H9 (cell line): ENCODE measurements at regions not wholly inside any gene's neighbourhood (a gene's known extent, or its start where the extent isn't known, plus 50 kb on each side); places are given as distances from the start of the nearest gene placed in this dataset.

Experiments used
- DNase-seq: peaks from one replicate; pipeline ENCODE4 v3.0.0-alpha.2; 2017
- H2AFZ ChIP-seq: one replicate; pipeline ENCODE4 v1.6.1; 2013; ENCODE audit warnings: mild to moderate bottlenecking, low read length, control low read depth, moderate library complexity
- H2AK5ac ChIP-seq: 2 replicates; pipeline ENCODE4 v1.6.1; 2013; ENCODE audit warnings: low read length, control low read depth, mixed read lengths; ENCODE audit not compliant: insufficient read length
- H2BK120ac ChIP-seq: one replicate; pipeline ENCODE4 v1.6.1; 2013; ENCODE audit warnings: low read depth, mild to moderate bottlenecking, low read length, control low read depth, inconsistent platforms; ENCODE audit not compliant: poor library complexity, severe bottlenecking
- H2BK12ac ChIP-seq: 2 replicates; pipeline ENCODE4 v1.6.1; 2013; ENCODE audit warnings: low read length, control low read depth, mixed read lengths, low read depth; ENCODE audit not compliant: insufficient read length
- H2BK15ac ChIP-seq: 2 replicates; pipeline ENCODE4 v1.6.1; 2013; ENCODE audit warnings: low read depth, low read length, control low read depth
- H2BK20ac ChIP-seq: one replicate; pipeline ENCODE4 v1.6.1; 2013; ENCODE audit warnings: low read depth, mild to moderate bottlenecking, low read length, control low read depth, inconsistent platforms; ENCODE audit not compliant: poor library complexity, severe bottlenecking
- H2BK5ac ChIP-seq: 2 replicates; pipeline ENCODE4 v1.6.1; 2013; ENCODE audit warnings: low read length, control low read depth, mixed read lengths; ENCODE audit not compliant: insufficient read length
- H3K14ac ChIP-seq: 2 replicates; pipeline ENCODE4 v1.6.1; 2013; ENCODE audit warnings: low read length, control low read depth; ENCODE audit not compliant: insufficient read depth
- H3K18ac ChIP-seq: 2 replicates; pipeline ENCODE4 v1.6.1; 2013; ENCODE audit warnings: low read depth, mild to moderate bottlenecking, mixed read lengths, low read length, control low read depth; ENCODE audit not compliant: insufficient read length
- H3K23ac ChIP-seq: 2 replicates; pipeline ENCODE4 v1.6.1; 2013; ENCODE audit warnings: low read length, control low read depth, mixed read lengths, low read depth; ENCODE audit not compliant: insufficient read length
- H3K23me2 ChIP-seq: 2 replicates; pipeline ENCODE4 v1.6.1; 2013; ENCODE audit warnings: low read depth, mild to moderate bottlenecking, mixed read lengths, low read length, control low read depth; ENCODE audit not compliant: insufficient read length, poor library complexity, severe bottlenecking
- H3K27ac ChIP-seq: 2 replicates; pipeline ENCODE4 v1.5.1; 2013; ENCODE audit warnings: low read length, control low read depth, mixed read lengths, low read depth; ENCODE audit not compliant: insufficient read length
- H3K27me3 ChIP-seq: 2 replicates; pipeline ENCODE4 v1.6.1; 2013; ENCODE audit warnings: low read length, control low read depth, inconsistent platforms; ENCODE audit not compliant: insufficient read depth
- H3K4ac ChIP-seq: 2 replicates; pipeline ENCODE4 v1.6.1; 2013; ENCODE audit warnings: low read depth, mild to moderate bottlenecking, control low read depth, inconsistent platforms, low read length, moderate library complexity
- H3K4me1 ChIP-seq: 2 replicates; pipeline ENCODE4 v1.6.1; 2013; ENCODE audit warnings: low read length, control low read depth, inconsistent platforms; ENCODE audit not compliant: insufficient read depth
- H3K4me2 ChIP-seq: 2 replicates; pipeline ENCODE4 v1.6.1; 2013; ENCODE audit warnings: low read length, control low read depth, mixed read lengths; ENCODE audit not compliant: insufficient read length, insufficient read depth
- H3K56ac ChIP-seq: 2 replicates; pipeline ENCODE4 v1.6.1; 2013; ENCODE audit warnings: low read depth, mild to moderate bottlenecking, mixed read lengths, low read length, control low read depth; ENCODE audit not compliant: insufficient read length
- H3K79me1 ChIP-seq: 2 replicates; pipeline ENCODE4 v1.6.1; 2013; ENCODE audit warnings: low read depth, mild to moderate bottlenecking, moderate library complexity, low read length, control low read depth, inconsistent platforms; ENCODE audit not compliant: insufficient read depth, poor library complexity, severe bottlenecking
- H3K79me2 ChIP-seq: 2 replicates; pipeline ENCODE4 v1.6.1; 2013; ENCODE audit warnings: low read length, control low read depth, inconsistent platforms; ENCODE audit not compliant: insufficient read depth
- H3K9ac ChIP-seq: 2 replicates; pipeline ENCODE4 v1.6.1; 2013; ENCODE audit warnings: low read length, control low read depth, mixed read lengths; ENCODE audit not compliant: insufficient read length; ENCODE audit errors: extremely low read depth
- H3K9me3 ChIP-seq: one replicate; pipeline ENCODE4 v1.6.1; 2013; ENCODE audit warnings: low read depth, low read length, inconsistent platforms; ENCODE audit not compliant: control insufficient read depth
- H3T11ph ChIP-seq: one replicate; pipeline ENCODE4 v1.6.1; 2013; ENCODE audit warnings: mild to moderate bottlenecking, low read length, control low read depth, inconsistent platforms
- H4K20me1 ChIP-seq: one replicate; pipeline ENCODE4 v1.6.1; 2013; ENCODE audit not compliant: control insufficient read depth, insufficient read length, insufficient read depth
- H4K5ac ChIP-seq: 2 replicates; pipeline ENCODE4 v1.6.1; 2013; ENCODE audit warnings: low read depth, mild to moderate bottlenecking, mixed read lengths, low read length, control low read depth; ENCODE audit not compliant: insufficient read length
- H4K8ac ChIP-seq: replicated peaks from 2 replicates; pipeline ENCODE4 v1.6.1; 2013; ENCODE audit warnings: low read length, control low read depth, mixed read lengths, low read depth; ENCODE audit not compliant: insufficient read length
- H4K91ac ChIP-seq: 2 replicates; pipeline ENCODE4 v1.6.1; 2013; ENCODE audit warnings: low read depth, mild to moderate bottlenecking, moderate library complexity, mixed read lengths, low read length, control low read depth; ENCODE audit not compliant: insufficient read length
- H3K27ac Mint-ChIP-seq, 3 experiments: 2 replicates in 2 of 3; 3 replicates in 1 of 3; pipeline ENCODE4 v1.8.0; 2020 to 2021; ENCODE audit warnings: mixed read lengths in 3 of 3, mild to moderate bottlenecking in 1 of 3, moderate library complexity in 1 of 3
- H3K27me3 Mint-ChIP-seq: 2 replicates; pipeline ENCODE4 v1.8.0; 2021; ENCODE audit warnings: low read depth, mild to moderate bottlenecking, moderate library complexity, mixed read lengths
- H3K36me3 Mint-ChIP-seq, 3 experiments: 2 replicates in 2 of 3; 3 replicates in 1 of 3; pipeline ENCODE4 v1.8.0; 2020 to 2021; ENCODE audit warnings: low read depth in 3 of 3, mixed read lengths in 3 of 3; ENCODE audit not compliant: insufficient read depth in 1 of 3
- H3K4me1 Mint-ChIP-seq, 2 experiments: 2 replicates each; pipeline ENCODE4 v1.8.0; 2020; ENCODE audit warnings: mixed read lengths in 2 of 2
- H3K4me3 Mint-ChIP-seq, 2 experiments: 2 replicates in 1 of 2; 3 replicates in 1 of 2; pipeline ENCODE4 v1.8.0; 2020 to 2021; ENCODE audit warnings: mild to moderate bottlenecking in 2 of 2, mixed read lengths in 2 of 2, moderate library complexity in 1 of 2
- H3K9me3 Mint-ChIP-seq, 2 experiments: 2 replicates in 1 of 2; 3 replicates in 1 of 2; pipeline ENCODE4 v1.8.0; 2020; ENCODE audit warnings: mild to moderate bottlenecking in 2 of 2, mixed read lengths in 2 of 2, moderate library complexity in 1 of 2
- CTCF ChIP-seq: fragments of 200-600 bp; sonication (generic); conservative IDR thresholded peaks from 3 replicates; pipeline ENCODE4 v1.8.0; 2021; ENCODE audit warnings: antibody characterized with exemption, mild to moderate bottlenecking
- WGBS: extraction: QIAGEN DNeasy Blood & Tissue Kit; methylation state at CpG from one replicate; pipeline ENCODE4 v1.1.7; 2013; ENCODE audit warnings: missing lambda C conversion rate, low lambda C conversion rate, mixed read lengths; ENCODE audit not compliant: insufficient read length; ENCODE audit errors: extremely low coverage; 5-methylcytosine and 5-hydroxymethylcytosine counted together

- no peak overlapping the region for H2AFZ ChIP-seq
- no peak overlapping the region for H3K9ac ChIP-seq
- no peak overlapping the region for H3K23ac ChIP-seq
- H4K8ac ChIP-seq: no peak overlapping the region
- no peaks in the 10 kb centered on the region for H3K27me3 ChIP-seq
- H3K9me3 ChIP-seq: no peaks in the 10 kb centered on the region
- Mint-ChIP-seq H3K27me3 (no peaks in the 10 kb centered on the region), H3K9me3 (no peaks in the 10 kb centered on the region), H3K36me3 (peaks cover 0 to 2% (median 0%) of the 10 kb centered on the region in 3 experiments; a peak in 2 of 7 replicates), H3K27ac (peak overlapping the region in 1 of 3 experiments; percentile 10; a peak in 2 of 7 replicates), H3K4me3 (no peak overlapping the region), H3K4me1 (peaks cover 56 to 59% of the 10 kb centered on the region in 2 experiments)
- no peaks in the 10 kb centered on the region for H3K79me2 ChIP-seq
- no peak overlapping the region for H3T11ph ChIP-seq
- no peak overlapping the region for H2BK12ac ChIP-seq
- H3K4me1 ChIP-seq: peaks cover 17% of the 10 kb centered on the region; the same call in 1 of the 2 replicates
- no peaks in the 10 kb centered on the region for H3K23me2 ChIP-seq
- H2BK5ac ChIP-seq: no peak overlapping the region
- H3K18ac ChIP-seq: no peak overlapping the region
- no peaks in the 10 kb centered on the region for H3K79me1 ChIP-seq
- H3K4ac ChIP-seq: no peak overlapping the region
- no peaks in the 10 kb centered on the region for H4K20me1 ChIP-seq
- no CpG with 5 or more reads among the region's 8 CpGs for WGBS
- no peak overlapping the region for H4K5ac ChIP-seq
- no peak for TF ChIP-seq CTCF
- H2BK20ac ChIP-seq: no peak overlapping the region
- no peak overlapping the region for H2BK120ac ChIP-seq
- no peak overlapping the region for H3K4me2 ChIP-seq
- no peak for DNase-seq
- no peak overlapping the region for H3K56ac ChIP-seq
- H4K91ac ChIP-seq: no peak overlapping the region
- no peak overlapping the region for H2AK5ac ChIP-seq
- H3K27ac ChIP-seq: no peak overlapping the region
- no peak overlapping the region for H2BK15ac ChIP-seq
- H3K14ac ChIP-seq: no peak overlapping the region
Observed at GRCh38 chr16:6281274-6281673, 1051.4 kb upstream of the RBFOX1 start.
